SK-MEL-5 (cell line): ENCODE measurements at regions not wholly inside any gene's neighbourhood (a gene's known extent, or its start where the extent isn't known, plus 50 kb on each side); places are given as distances from the start of the nearest gene placed in this dataset.
"Not testable (repeated sequence)": the region's sequence is repeated elsewhere in the genome, so short reads cannot be mapped to it uniquely, and the experiment has no call there.

Experiments
- DNase-seq: peaks from one replicate; pipeline ENCODE4 v3.0.0-alpha.2; 2016; ENCODE audit warnings: low read depth, low spot score
- in situ Hi-C: cut with HindIII; loops from 2 replicates; pipeline ENCODE4 v1.10.0; 2016; ENCODE audit warnings: low sequenced_read_pairs, high pct_unique_total_duplicates, low pct_unique_long_range_greater_than_20kb

DNA sequence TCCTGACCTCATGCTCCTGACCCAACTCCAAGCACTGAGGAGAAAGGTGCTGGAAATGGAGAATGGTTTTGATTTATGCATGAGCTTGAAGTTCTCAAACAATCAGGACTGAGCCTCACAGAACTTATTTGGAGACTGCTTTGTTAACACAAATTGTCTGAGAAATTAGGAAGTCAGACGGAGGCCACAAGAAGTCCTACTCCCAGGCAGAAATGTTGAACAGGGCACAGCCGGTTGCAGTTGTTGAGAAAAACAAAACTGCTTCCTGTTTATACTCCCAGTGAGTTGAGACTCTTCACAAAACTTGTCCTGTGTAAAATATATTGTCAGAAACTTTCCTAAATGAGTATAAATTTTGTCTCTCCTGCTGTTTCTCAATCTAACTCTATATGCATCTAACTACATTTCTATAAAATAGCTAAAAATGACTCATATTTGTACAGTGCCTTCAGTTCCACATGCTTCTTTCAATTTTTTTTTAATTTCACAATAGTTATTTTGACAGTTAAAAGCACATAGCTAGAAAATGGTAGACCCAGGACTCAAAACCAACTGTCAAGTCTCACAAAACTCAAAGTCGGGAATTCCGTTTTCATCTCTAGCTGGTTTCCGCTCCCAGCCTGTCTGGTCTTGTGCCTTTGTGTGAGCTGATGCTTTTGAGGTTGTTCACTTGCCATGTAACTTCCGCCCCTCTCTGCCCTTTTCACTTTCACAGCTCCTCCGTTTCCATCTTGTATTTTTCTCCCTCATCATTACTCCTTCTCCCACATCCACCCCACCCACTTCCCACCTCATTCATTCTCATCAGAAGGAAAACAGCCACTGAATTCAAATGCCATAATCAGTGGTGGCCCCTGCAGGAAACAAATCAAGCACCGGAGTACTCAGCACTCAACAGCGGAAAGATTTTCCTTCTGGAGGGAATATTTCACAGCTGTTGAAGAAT lies 215.0 kb downstream of the SUCLG1 start:
- in situ Hi-C loops: no loop called here
- DNase-seq: no peak

DNA sequence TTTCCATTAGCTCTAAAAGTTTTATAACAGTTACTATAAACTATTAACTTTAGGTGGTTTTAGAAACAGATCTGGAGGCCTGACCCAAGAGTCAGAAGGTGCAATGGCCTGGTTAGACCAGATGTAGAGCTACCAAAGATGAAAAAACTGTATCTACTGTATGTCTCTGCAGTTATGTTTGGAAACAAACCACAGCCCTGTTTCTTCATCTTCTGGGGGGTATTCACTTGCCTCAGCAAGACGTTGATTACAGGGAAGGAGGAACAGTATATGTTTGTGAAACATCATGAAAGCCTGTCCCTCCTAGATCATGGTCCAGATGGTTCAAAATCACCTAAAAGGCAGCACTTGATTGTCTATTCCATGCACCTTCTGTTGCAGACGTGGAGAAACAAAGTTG lies 220.2 kb downstream of the SUCLG1 start:
- DNase-seq: no peak

DNA sequence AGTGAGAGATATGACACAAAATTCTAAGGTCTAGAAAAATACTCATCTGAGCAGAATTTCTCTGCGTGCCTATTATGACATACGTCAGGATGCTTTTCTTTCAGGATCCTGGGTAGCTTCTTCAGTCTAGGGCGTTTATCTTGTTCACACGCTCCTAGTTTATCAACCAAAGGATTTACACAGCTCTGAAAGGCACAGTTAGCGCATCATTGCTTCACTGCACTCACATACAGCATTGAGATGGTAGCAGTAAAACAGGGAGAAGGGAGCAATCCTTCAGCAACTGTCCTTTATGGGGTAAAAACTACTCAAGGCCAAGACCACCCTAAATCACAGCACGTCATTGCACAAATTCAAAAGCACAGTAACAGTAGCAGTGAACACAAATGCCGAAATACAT lies 222.8 kb downstream of the SUCLG1 start:
- DNase-seq: no peak
- in situ Hi-C loops: no loop called here

More for the DNA sequence above, 220.2 kb downstream of the SUCLG1 start:
- in situ Hi-C loops: no loop called here

DNA sequence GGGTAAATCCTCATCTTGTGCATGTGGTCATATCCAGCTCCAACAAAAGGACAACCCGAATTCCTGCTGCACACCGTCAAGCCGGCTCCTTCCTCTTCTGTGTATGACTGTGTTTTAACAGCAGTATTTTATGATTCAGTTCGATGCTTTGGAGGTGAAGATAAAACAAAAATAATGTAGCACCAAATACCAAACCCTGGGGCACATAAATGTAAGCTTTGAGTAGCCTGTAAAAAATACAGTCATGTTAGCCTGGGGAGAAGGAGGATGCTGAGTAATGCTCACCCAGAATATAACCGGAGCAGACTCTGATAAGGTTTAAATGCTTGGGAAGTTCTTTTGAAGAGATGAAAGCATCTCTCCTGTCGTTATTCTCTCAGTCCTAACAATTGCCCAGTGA lies 225.0 kb downstream of the SUCLG1 start:
- in situ Hi-C loops: no loop called here
- no peak for DNase-seq

DNA sequence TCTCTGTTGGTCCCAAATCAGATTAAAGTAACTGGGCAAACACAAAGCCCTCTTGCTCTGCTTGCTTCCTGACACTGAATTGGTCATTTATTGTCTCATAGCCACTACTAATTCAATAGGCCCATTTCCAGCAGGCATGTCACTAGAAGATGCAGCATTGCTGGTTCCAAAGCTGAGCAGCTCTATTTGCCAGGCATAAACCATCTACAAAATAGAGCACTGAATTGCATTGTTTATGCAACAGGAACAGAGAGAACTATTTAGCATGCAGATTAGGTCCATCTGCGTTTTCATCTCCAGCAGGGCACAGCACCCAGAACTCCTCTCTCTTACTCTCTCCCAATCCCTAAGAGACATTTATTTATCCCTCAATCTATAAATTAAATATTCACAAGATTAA lies 227.6 kb downstream of the SUCLG1 start:
- DNase-seq: no peak

DNA sequence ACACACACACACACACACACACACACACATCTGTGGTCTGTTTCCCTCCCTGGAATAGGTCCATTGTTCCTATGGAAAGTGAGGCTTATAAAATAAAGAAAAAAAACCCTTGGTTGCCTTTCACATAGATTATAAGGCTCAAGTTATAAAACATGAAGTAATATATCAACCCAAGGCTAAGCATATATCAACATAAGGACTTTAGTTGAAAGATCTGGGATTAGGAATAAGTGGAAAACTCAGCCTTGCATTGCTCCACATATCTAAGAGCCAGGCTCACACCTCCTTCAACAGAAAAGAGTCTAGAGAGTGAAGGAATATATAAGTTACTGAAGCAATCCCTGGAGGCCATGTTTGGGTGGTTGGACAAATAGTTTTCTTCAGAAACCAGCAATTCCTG lies 235.0 kb downstream of the SUCLG1 start:
- in situ Hi-C loops: no loop called here
- no peak for DNase-seq

More for the DNA sequence above, 227.6 kb downstream of the SUCLG1 start:
- in situ Hi-C loops: no loop called here

DNA sequence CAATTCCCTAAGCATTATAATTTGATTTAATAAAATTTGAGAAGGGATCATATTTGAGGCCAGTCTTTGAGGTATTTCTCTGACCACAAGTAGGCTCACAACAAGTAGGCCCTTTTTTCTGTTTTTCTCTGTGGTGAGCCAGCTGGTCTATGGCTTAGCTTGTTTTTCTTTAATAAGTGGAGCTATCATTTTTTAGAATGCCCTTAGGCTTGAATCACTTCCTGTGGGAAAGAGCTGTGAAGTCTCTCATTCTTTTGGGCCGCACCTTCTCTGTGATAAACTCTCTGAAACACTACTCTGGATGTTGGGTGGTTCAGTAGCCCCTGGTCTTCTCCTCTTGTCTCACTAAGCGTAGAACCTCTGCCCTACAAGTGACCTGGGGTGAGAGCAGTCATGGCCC lies 235.9 kb downstream of the SUCLG1 start:
- in situ Hi-C loops: no loop called here
- peak; percentile 83 for DNase-seq

DNA sequence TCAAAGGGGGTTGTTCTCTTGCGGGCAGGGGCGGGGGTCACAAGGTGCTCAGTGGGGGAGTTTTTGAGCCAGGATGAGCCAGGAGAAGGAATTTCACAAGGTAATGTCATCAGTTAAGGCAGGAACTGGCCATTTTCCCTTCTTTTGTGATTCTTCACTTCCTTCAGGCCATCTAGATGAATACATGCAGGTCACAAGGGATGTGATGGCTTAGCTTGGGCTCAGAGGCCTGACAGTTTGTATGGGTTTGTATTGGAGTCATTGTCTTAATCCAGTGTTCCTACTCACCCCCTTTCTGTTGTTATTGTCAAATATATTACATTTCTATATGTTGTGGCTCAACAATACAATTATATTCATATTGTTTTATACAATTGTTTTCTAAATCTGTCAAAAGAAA lies 238.0 kb downstream of the SUCLG1 start:
- DNase-seq, in situ Hi-C loops: not testable (repeated sequence)

DNA sequence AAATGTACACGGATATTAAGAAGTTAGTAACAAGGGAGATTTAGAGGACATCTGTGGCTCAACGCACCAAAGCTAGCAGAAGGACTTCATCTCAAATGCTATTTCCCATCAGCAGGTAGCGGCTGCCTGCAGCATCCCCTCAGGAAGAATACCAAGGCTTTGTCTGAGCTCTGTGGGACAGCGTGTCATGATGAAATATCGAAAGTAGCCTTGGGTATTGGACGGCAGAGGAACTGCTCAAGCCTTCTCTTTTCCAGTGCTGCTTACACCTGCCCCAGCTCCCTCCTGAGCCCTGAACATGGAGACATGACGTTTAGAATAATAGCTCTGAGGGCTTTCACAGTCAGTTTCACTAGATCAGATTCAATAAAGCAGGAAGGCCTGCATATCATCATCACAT lies 241.6 kb downstream of the SUCLG1 start:
- in situ Hi-C loops: no loop called here
- no peak for DNase-seq

DNA sequence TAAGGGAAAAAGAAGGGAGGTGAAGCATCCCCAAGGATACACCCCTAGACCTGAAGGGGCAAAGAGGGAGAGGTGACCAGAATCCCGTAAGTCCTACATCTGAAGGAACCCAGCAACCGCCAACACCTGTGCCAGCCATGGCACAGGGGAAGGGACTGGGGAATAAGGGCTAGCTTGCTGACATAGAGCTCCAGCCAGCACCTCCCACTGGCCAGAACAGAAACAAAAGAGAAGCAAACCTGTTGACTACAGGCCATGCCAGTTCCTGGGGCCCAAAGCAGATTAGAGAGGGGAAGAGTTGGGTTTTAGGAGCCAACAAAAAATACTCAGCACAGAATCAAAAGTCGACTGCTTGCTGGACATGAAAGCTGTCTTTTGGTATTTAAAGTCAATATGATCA lies 244.6 kb downstream of the SUCLG1 start:
- in situ Hi-C loops: no loop called here
- DNase-seq: no peak

DNA sequence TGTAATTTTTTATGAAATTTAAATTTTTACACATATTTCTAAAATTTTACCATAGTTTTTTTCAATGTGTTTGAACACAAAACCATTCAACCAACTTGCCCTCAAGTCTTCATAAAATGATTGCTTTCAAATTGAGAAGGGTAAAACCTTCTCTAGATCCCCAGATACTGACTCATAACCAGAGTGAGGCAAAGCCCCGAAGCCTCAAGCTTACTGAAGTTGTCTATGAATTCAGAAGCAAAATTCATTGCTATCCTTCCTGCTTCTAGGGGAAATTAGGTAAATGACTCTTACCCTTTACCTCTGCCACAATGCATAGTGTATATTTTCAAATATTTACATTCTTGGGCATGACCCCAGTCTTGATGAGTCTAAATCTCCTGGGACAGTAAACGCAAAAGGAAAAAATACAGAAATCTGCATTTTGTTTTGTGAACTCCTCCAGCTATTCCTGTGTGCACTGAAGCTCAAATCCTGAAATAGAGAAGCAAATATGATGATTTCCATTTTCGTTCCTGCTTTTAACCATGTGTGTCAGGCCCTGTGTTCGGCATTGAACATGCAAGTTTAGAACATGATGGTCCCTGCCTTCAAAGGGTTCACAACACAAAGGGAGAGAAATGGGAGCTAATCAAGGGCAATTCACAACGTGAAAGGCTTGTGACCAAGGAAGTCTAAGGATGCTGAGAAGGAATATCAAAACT lies 246.3 kb downstream of the SUCLG1 start:
- in situ Hi-C loops: no loop called here
- DNase-seq: no peak

DNA sequence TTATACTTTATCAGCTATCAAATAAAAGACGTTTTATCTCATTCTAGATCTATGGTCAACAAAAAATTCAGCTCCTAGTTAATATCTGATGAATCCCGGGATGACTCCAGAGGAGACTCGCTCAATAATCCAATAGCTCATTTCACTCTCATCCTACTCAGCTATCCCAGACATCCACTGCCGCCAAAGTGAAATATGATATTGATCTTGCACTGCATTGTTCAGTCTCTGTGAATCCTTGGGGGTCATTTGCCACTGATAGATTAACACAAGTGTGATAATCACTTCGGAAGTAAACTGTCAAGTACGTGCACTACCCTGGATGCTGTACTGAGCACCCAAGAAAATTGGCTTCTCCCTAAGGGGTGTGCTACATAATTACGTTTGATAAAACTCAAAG lies 249.1 kb downstream of the SUCLG1 start:
- DNase-seq: no peak

DNA sequence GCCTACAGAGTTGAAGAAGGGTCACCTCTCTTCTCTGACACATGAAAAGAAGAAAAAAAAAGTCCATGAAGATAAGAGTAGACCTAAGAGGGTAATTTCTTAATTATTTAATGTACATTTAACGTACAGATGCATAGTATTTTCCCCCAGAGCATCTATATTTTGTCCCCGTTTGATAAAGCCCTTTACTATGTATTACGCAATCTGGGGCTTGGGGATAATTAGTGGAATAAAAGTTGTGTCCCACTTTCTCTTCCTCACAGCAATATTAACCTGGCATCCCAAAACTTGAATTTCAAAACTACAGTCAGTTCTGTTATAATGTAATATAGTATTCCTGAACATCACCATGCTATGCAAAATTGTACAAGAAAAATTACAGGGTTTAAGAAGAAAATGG lies 254.1 kb downstream of the SUCLG1 start:
- in situ Hi-C loops: no loop called here
- no peak for DNase-seq

More for the DNA sequence above, 249.1 kb downstream of the SUCLG1 start:
- in situ Hi-C loops: no loop called here

DNA sequence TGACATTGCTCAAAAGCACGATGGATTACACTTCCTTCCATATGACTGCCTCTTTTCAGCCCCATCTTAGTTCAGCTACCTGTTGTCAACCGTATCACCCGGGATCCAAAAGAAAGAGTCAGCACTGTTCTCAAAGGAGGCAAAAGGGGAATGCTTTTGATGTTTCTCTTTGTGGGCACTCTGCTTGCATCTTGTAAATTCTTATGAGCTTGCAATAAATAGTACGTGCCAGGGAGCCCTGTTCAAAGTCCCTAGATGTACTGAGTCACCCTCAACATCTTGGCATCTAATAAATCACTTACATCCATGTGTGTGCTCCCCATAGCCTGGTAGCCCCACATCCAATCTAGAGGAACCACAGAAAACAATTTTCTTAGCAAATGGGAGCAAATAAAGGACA lies 256.9 kb downstream of the SUCLG1 start:
- in situ Hi-C loops: no loop called here
- no peak for DNase-seq

DNA sequence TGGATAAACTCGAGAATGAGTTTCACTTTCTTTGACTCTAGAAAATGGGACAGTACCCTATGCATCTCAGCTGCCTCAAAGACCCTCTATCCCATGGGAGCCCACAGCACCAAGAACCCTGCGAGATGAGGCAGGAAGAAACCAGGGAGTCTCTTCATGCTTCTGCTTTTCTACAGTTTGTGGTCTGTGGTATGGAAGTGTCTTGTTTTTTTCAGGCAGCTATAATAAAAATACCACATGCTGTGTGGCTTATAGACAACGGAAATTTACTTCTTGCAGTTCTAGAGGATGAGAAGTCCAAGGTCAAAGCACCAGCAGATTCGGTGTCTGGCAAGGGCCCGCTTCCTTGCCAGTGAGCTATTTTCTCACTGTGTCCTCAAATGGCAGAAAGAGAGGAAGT lies 257.9 kb downstream of the SUCLG1 start:
- DNase-seq: no peak
- in situ Hi-C loops: no loop called here

DNA sequence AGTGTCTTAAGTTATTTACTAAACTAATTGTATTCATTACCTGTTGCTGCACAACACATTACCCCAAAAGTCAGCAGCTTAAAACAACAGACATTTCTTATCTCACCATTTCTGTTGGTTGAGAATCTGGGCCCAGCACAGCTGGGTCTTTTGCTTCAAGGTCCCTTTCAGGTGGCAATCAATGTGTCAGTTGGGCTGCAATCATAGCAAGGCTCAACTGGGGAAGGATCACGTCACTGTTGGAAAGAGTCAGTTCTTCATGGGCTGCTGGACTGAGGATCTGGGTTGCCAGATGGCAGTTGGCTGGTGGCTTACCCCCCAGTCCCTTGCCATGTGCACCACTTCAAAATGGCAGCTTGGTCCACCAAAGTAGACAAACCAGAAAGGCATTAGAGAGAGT lies 261.2 kb downstream of the SUCLG1 start:
- no peak for DNase-seq
- in situ Hi-C loops: no loop called here

DNA sequence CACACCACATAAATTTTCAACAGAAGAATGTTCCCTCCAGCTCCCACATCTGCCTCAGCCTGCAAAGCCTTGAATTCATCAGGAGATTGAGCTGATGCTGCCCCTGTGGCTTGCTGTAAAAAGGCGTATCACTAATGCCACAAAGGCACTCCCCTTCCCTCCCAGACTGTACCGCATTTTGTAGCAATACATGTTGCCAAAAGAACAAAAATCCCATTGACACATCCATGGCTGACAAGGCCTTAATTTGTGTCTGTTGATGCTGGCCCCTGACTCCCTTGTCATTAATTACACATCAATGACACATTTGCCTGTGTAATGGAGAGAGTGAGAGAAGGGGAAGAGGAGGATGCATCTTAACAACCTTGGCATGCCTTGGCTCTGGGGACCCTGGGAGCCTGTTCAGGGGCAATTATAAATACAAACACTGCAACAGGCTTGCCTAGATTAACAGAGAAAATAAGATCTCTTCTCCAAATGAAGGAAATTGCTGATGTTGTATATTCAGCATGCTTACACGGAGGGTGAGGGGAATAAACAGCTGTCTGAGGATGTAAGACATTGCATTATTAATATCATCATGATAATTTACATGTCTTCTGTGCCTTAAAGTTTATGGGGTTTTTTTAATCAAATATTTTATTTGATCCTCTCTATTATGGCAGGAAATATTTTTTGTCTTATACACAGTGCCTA lies 264.0 kb downstream of the SUCLG1 start:
- in situ Hi-C loops: no loop called here
- no peak for DNase-seq

DNA sequence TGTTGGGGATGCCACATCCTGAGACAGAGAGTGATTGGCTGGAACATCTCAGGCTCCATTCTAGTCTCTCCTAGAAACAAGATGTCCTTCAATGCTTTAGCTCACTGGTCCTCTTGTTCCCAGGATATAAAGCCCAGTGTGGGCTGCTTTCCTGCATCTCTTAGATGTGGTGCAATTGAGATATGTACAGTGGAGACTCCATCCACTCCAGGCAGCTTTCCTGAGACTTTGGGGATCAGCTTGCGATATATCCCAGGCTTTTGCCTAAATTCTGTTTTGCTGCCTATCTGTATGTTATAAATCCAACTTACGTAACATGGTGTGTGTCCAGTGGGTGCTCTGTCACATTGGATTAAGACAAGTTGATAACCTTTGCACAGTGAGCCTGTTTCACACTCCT lies 264.9 kb downstream of the SUCLG1 start:
- in situ Hi-C loops: no loop called here
- DNase-seq: no peak
